ENCODE measurements at regions not wholly inside any gene's neighbourhood (a gene's known extent, or its start where the extent isn't known, plus 50 kb on each side); places are given as distances from the start of the nearest gene placed in this dataset.

- H2AK9ac ChIP-seq (replicated peaks; ENCODE audit: low read depth, low read length, poor library complexity) = no peak overlapping the region
- intact Hi-C loops (cut with micrococcal nuclease) (no loop called here), in situ Hi-C loops (cut with MboI; ENCODE audit: low sequenced_read_pairs) (loop anchor here (10.0 to 25.0 kb wide), 3 partner anchors 908 to 1516 kb away; no protein-coding TSS in a partner anchor), dilution Hi-C loops (cut with HindIII; ENCODE audit: low sequenced_read_pairs, unreplicated experiment) (no loop called here)
- H3K9ac ChIP-seq (ENCODE audit: low read depth, low read length) = no peak overlapping the region
- no peak for ATAC-seq (ENCODE audit: low read depth)
- H4K91ac ChIP-seq (ENCODE audit: insufficient read depth, low read depth, low read length) = no peak overlapping the region
- H3K18ac ChIP-seq (ENCODE audit: low read depth, low read length) = no peak overlapping the region
- H3K4me2 ChIP-seq (ENCODE audit: low read depth, low read length) = no peak overlapping the region
- H2BK15ac ChIP-seq (ENCODE audit: low read depth, low read length) = no peak overlapping the region
- TF ChIP-seq ELK1 (IDR thresholded peaks at IDR 0.05; ENCODE audit: borderline replicate concordance, low read depth, low read length) (no peak), RAD21 (IDR thresholded peaks at IDR 0.05; ENCODE audit: low read length) (no peak), MXI1 (IDR thresholded peaks at IDR 0.05; ENCODE audit: borderline replicate concordance, low read depth, low read length) (no peak), MAFK (IDR thresholded peaks at IDR 0.05; ENCODE audit: low read depth, low read length) (no peak), USF2 (IDR thresholded peaks at IDR 0.05; ENCODE audit: low read depth, low read length) (no peak), POLR2A (IDR thresholded peaks at IDR 0.05; ENCODE audit: low read depth, low read length) (no peak), CTCF (conservative IDR thresholded peaks at IDR 0.05; ENCODE audit: low read depth, low read length) (no peak), CEBPB (IDR thresholded peaks at IDR 0.05; ENCODE audit: low read depth, low read length) (no peak), CHD1 (IDR thresholded peaks at IDR 0.05; ENCODE audit: low read depth, low read length) (no peak), MAZ (IDR thresholded peaks at IDR 0.05; ENCODE audit: borderline replicate concordance, low read depth, low read length) (no peak), FOS (IDR thresholded peaks at IDR 0.05; ENCODE audit: low read depth, low read length) (no peak), RCOR1 (IDR thresholded peaks at IDR 0.05; ENCODE audit: insufficient replicate concordance, low read length) (no peak), RFX5 (IDR thresholded peaks at IDR 0.05; ENCODE audit: low read depth, low read length) (no peak), BHLHE40 (IDR thresholded peaks at IDR 0.05; ENCODE audit: low read depth, low read length) (no peak), SMC3 (IDR thresholded peaks at IDR 0.05; ENCODE audit: low read depth, low read length) (no peak), NFE2L2 (IDR thresholded peaks at IDR 0.05; ENCODE audit: low read depth, low read length) (no peak)
- H3K9me1 ChIP-seq (ENCODE audit: insufficient read depth, low read length) = peaks cover 3% of the 10 kb centered on the region; the same call in 1 of the 2 replicates
- no peak overlapping the region for H4K5ac ChIP-seq (ENCODE audit: low read depth, low read length)
- H3K56ac ChIP-seq (ENCODE audit: extremely low read depth, insufficient read depth, low read length) = no peak overlapping the region
- H2AFZ ChIP-seq (replicated peaks; ENCODE audit: low read length, poor library complexity) = no peak overlapping the region
- H3K4me3 ChIP-seq (ENCODE audit: insufficient read depth, low read depth, low read length) = no peak overlapping the region
- no peaks in the 10 kb centered on the region for H3K9me3 ChIP-seq (ENCODE audit: control insufficient read depth, insufficient read depth, low read length)
- no TSS peak for BruUV-seq (replicated peaks)
- no peak overlapping the region for H3K23ac ChIP-seq (ENCODE audit: low read depth, low read length)
- no peaks in the 10 kb centered on the region for H4K20me1 ChIP-seq (ENCODE audit: insufficient read depth, low read length)
- H4K8ac ChIP-seq (ENCODE audit: low read depth in 2 of 2, low read length in 2 of 2) = no peak overlapping the region
- H3K4ac ChIP-seq (ENCODE audit: low read depth, low read length) = no peak overlapping the region
- H3K36me3 ChIP-seq (ENCODE audit: control insufficient read depth, insufficient read depth, low read length) = no peaks in the 10 kb centered on the region
- POLR2A ChIA-PET (ENCODE audit: unreplicated experiment) = no interaction called here
- no peak overlapping the region for H2BK20ac ChIP-seq (ENCODE audit: low read depth, low read length)
- H3K14ac ChIP-seq (replicated peaks; ENCODE audit: low read depth, low read length) = no peak overlapping the region
- H3K79me1 ChIP-seq (ENCODE audit: low read depth in 1 of 2, low read length in 2 of 2) = no peaks in the 10 kb centered on the region
- H3K4me1 ChIP-seq (ENCODE audit: control insufficient read depth, insufficient read depth, low read length) = no peaks in the 10 kb centered on the region
- no peak for DNase-seq
- no peak overlapping the region for H3K27ac ChIP-seq (ENCODE audit: insufficient read depth, low read length)
- no CpG with 5 or more reads among the region's 3 CpGs for WGBS, 2 experiments (ENCODE audit: extremely low coverage in 2 of 2, insufficient read length in 1 of 2)
- H2BK120ac ChIP-seq (ENCODE audit: low read depth, low read length) = no peak overlapping the region
- no peak overlapping the region for H2BK5ac ChIP-seq (ENCODE audit: low read depth, low read length, poor library complexity, severe bottlenecking)
- H2AK5ac ChIP-seq (ENCODE audit: low read depth, low read length) = no peak overlapping the region
- H3K27me3 ChIP-seq (ENCODE audit: control insufficient read depth, insufficient read depth, low read length) = no peaks in the 10 kb centered on the region
- CTCF ChIA-PET = interaction anchor here (0.6 to 1.0 kb wide), 2 partner anchors 58 to 846 kb away, joined by 3 to 5 read pairs; no protein-coding TSS in a partner anchor
These were observed 70.6 kb upstream of the GLIS3 start for GRCh38 chr9:4370501-4370900.

Measured in IMR-90 (cell line).